SJCRH30 (cell line): ENCODE measurements at regions not wholly inside any gene's neighbourhood (a gene's known extent, or its start where the extent isn't known, plus 50 kb on each side); places are given as distances from the start of the nearest gene placed in this dataset.
"Not testable (repeated sequence)": the region's sequence is repeated elsewhere in the genome, so short reads cannot be mapped to it uniquely, and the experiment has no call there.

Source experiments
- DNase-seq, 2 experiments: peaks; one replicate each; pipeline ENCODE4 v3.0.0-alpha.2; 2015 to 2020
- H3K27ac ChIP-seq: fragments of 250-450 bp; sonication (Bioruptor Pico); 2 replicates; pipeline ENCODE4 v1.5.1; 2020; ENCODE audit warnings: mild to moderate bottlenecking, moderate library complexity
- H3K27me3 ChIP-seq: fragments of 250-450 bp; sonication (Bioruptor Pico); 2 replicates; pipeline ENCODE4 v1.5.1; 2020; ENCODE audit warnings: mild to moderate bottlenecking, moderate library complexity
- H3K36me3 ChIP-seq: fragments of 250-450 bp; sonication (Bioruptor Pico); 2 replicates; pipeline ENCODE4 v1.5.1; 2020; ENCODE audit warnings: mild to moderate bottlenecking, moderate library complexity
- H3K4me1 ChIP-seq: fragments of 250-450 bp; sonication (Bioruptor Pico); 2 replicates; pipeline ENCODE4 v1.5.1; 2020; ENCODE audit warnings: mild to moderate bottlenecking, moderate library complexity
- H3K4me3 ChIP-seq: fragments of 250-450 bp; sonication (Bioruptor Pico); 2 replicates; pipeline ENCODE4 v1.5.1; 2020; ENCODE audit warnings: mild to moderate bottlenecking, moderate library complexity
- H3K9me3 ChIP-seq: fragments of 250-450 bp; sonication (Bioruptor Pico); replicated peaks from 2 replicates; pipeline ENCODE4 v1.5.1; 2020; ENCODE audit warnings: mild to moderate bottlenecking, moderate library complexity

GRCh38 chr15:61374848-61375247 is 145.7 kb upstream of the RORA start:
- Histone ChIP-seq H3K9me3 (peaks cover 6% of the 10 kb centered on the region; the same call in 1 of the 2 replicates), H3K27ac (no peak overlapping the region)

GRCh38 chr15:61367953-61368352 is 138.9 kb upstream of the RORA start:
- Histone ChIP-seq H3K27me3 (no peaks in the 10 kb centered on the region), H3K9me3 (peaks cover 7% of the 10 kb centered on the region), H3K27ac (no peak overlapping the region), H3K36me3 (no peaks in the 10 kb centered on the region), H3K4me3 (no peak overlapping the region), H3K4me1 (peaks cover 5% of the 10 kb centered on the region; the same call in 1 of the 2 replicates)
- no peak for DNase-seq

More at GRCh38 chr15:61374848-61375247, 145.7 kb upstream of the RORA start:
- H3K4me1 ChIP-seq, result peaks cover 3% of the 10 kb centered on the region; the same call in 1 of the 2 replicates
- no peaks in the 10 kb centered on the region for H3K27me3 ChIP-seq
- no peak for DNase-seq
- H3K4me3 ChIP-seq, result no peak overlapping the region
- H3K36me3 ChIP-seq, result no peaks in the 10 kb centered on the region

- peak overlapping the region; percentile 75 for H3K27ac ChIP-seq
- peak overlapping the region; percentile 46 for H3K4me3 ChIP-seq
- no peaks in the 10 kb centered on the region for H3K36me3 ChIP-seq
- H3K9me3 ChIP-seq, result peaks cover 14% of the 10 kb centered on the region
- H3K4me1 ChIP-seq, result peaks cover 5% of the 10 kb centered on the region; the same call in 1 of the 2 replicates
- no peaks in the 10 kb centered on the region for H3K27me3 ChIP-seq
- peak; percentile 98 for DNase-seq
These were observed 135.8 kb upstream of the RORA start for GRCh38 chr15:61364871-61365270.

GRCh38 chr15:61362912-61363311 is 133.8 kb upstream of the RORA start:
- H3K9me3 ChIP-seq, result peaks cover 14% of the 10 kb centered on the region
- H3K27ac ChIP-seq, H3K4me3 ChIP-seq, H3K27me3 ChIP-seq, DNase-seq, H3K4me1 ChIP-seq, H3K36me3 ChIP-seq: not testable (repeated sequence)

- Histone ChIP-seq H3K27ac (no peak overlapping the region), H3K4me3 (no peak overlapping the region), H3K36me3 (no peaks in the 10 kb centered on the region), H3K4me1 (no peaks in the 10 kb centered on the region), H3K27me3 (no peaks in the 10 kb centered on the region), H3K9me3 (no peaks in the 10 kb centered on the region)
- no peak for DNase-seq
These were observed 115.2 kb upstream of the RORA start for GRCh38 chr15:61344293-61344692.

GRCh38 chr15:61342390-61342789 is 113.3 kb upstream of the RORA start:
- no peaks in the 10 kb centered on the region for H3K9me3 ChIP-seq
- no peak overlapping the region for H3K4me3 ChIP-seq
- no peaks in the 10 kb centered on the region for H3K36me3 ChIP-seq
- no peaks in the 10 kb centered on the region for H3K27me3 ChIP-seq
- no peaks in the 10 kb centered on the region for H3K4me1 ChIP-seq
- no peak for DNase-seq
- no peak overlapping the region for H3K27ac ChIP-seq

GRCh38 chr15:61339516-61339915 is 110.4 kb upstream of the RORA start:
- H3K4me1 ChIP-seq, result no peaks in the 10 kb centered on the region
- no peaks in the 10 kb centered on the region for H3K36me3 ChIP-seq
- H3K27ac ChIP-seq, result no peak overlapping the region
- peak in 1 of 2 experiments; percentile 6 for DNase-seq
- no peaks in the 10 kb centered on the region for H3K9me3 ChIP-seq
- no peak overlapping the region for H3K4me3 ChIP-seq
- H3K27me3 ChIP-seq, result no peaks in the 10 kb centered on the region

GRCh38 chr15:61337541-61337940 is 108.4 kb upstream of the RORA start:
- H3K4me1 ChIP-seq, result no peaks in the 10 kb centered on the region
- no peaks in the 10 kb centered on the region for H3K9me3 ChIP-seq
- no peaks in the 10 kb centered on the region for H3K36me3 ChIP-seq
- DNase-seq, result no peak
- H3K27ac ChIP-seq, result no peak overlapping the region
- no peaks in the 10 kb centered on the region for H3K27me3 ChIP-seq
- H3K4me3 ChIP-seq, result no peak overlapping the region

GRCh38 chr15:61336026-61336638 is 107.0 kb upstream of the RORA start:
- H3K36me3 ChIP-seq, result no peaks in the 10 kb centered on the region
- H3K9me3 ChIP-seq, result no peaks in the 10 kb centered on the region
- no peaks in the 10 kb centered on the region for H3K27me3 ChIP-seq
- H3K27ac ChIP-seq, result no peak overlapping the region
- DNase-seq, result no peak
- no peaks in the 10 kb centered on the region for H3K4me1 ChIP-seq
- no peak overlapping the region for H3K4me3 ChIP-seq

GRCh38 chr15:61334714-61335113 is 105.6 kb upstream of the RORA start:
- not testable (repeated sequence) for H3K36me3 ChIP-seq, H3K27me3 ChIP-seq, H3K27ac ChIP-seq, DNase-seq, H3K4me1 ChIP-seq, H3K4me3 ChIP-seq, H3K9me3 ChIP-seq

- Histone ChIP-seq H3K4me3 (no peak overlapping the region), H3K9me3 (no peaks in the 10 kb centered on the region), H3K27me3 (no peaks in the 10 kb centered on the region), H3K4me1 (0 out of 2 replicates have a peak, but pooled peaks cover 10% of the 10 kb centered on the region), H3K36me3 (no peaks in the 10 kb centered on the region), H3K27ac (no peak overlapping the region)
- no peak for DNase-seq
These were observed 101.9 kb upstream of the RORA start for GRCh38 chr15:61331019-61331418.

GRCh38 chr15:61327019-61327631 is 98.0 kb upstream of the RORA start:
- H3K27me3 ChIP-seq, result no peaks in the 10 kb centered on the region
- H3K4me1 ChIP-seq, result 0 out of 2 replicates have a peak, but pooled peaks cover 10% of the 10 kb centered on the region
- H3K4me3 ChIP-seq, result no peak overlapping the region

GRCh38 chr15:61319892-61320291 is 90.8 kb upstream of the RORA start:
- no peaks in the 10 kb centered on the region; the same call in 1 of the 2 replicates for H3K9me3 ChIP-seq
- H3K27ac ChIP-seq, result no peak overlapping the region
- H3K27me3 ChIP-seq, result no peaks in the 10 kb centered on the region
- H3K4me3 ChIP-seq, result no peak overlapping the region
- no peak for DNase-seq
- no peaks in the 10 kb centered on the region for H3K4me1 ChIP-seq
- no peaks in the 10 kb centered on the region for H3K36me3 ChIP-seq

More at GRCh38 chr15:61327019-61327631, 98.0 kb upstream of the RORA start:
- Histone ChIP-seq H3K9me3 (no peaks in the 10 kb centered on the region), H3K36me3 (no peaks in the 10 kb centered on the region), H3K27ac (no peak overlapping the region)
- no peak for DNase-seq

GRCh38 chr15:61318802-61319525 is 89.9 kb upstream of the RORA start:
- Histone ChIP-seq H3K4me1 (no peaks in the 10 kb centered on the region), H3K9me3 (no peaks in the 10 kb centered on the region; the same call in 1 of the 2 replicates), H3K4me3 (no peak overlapping the region), H3K36me3 (no peaks in the 10 kb centered on the region), H3K27ac (no peak overlapping the region), H3K27me3 (no peaks in the 10 kb centered on the region)
- DNase-seq, result no peak

GRCh38 chr15:61318301-61318700 is 89.2 kb upstream of the RORA start:
- H3K36me3 ChIP-seq, result no peaks in the 10 kb centered on the region
- H3K4me1 ChIP-seq, result no peaks in the 10 kb centered on the region
- DNase-seq, result no peak
- no peak overlapping the region for H3K4me3 ChIP-seq
- H3K9me3 ChIP-seq, result no peaks in the 10 kb centered on the region; the same call in 1 of the 2 replicates
- H3K27ac ChIP-seq, result no peak overlapping the region
- H3K27me3 ChIP-seq, result no peaks in the 10 kb centered on the region
